ENCODE measurements at regions not wholly inside any gene's neighbourhood (a gene's known extent, or its start where the extent isn't known, plus 50 kb on each side); places are given as distances from the start of the nearest gene placed in this dataset.

GRCh38 chr6:100167585-100167984, 173.6 kb upstream of the MCHR2 start:
- Histone ChIP-seq H3K4me1 (no peaks in the 10 kb centered on the region), H3K27me3 (no peaks in the 10 kb centered on the region), H3K9me3 (no peaks in the 10 kb centered on the region), H3K4me3 (no peak overlapping the region), H3K27ac (no peak overlapping the region), H3K36me3 (no peaks in the 10 kb centered on the region)
- DNase-seq (no peak), ATAC-seq (no peak)
- TF ChIP-seq CTCF (IDR thresholded peaks at IDR 0.05): no peak
- intact Hi-C loops (cut with DNase I): no loop called here

DNA sequence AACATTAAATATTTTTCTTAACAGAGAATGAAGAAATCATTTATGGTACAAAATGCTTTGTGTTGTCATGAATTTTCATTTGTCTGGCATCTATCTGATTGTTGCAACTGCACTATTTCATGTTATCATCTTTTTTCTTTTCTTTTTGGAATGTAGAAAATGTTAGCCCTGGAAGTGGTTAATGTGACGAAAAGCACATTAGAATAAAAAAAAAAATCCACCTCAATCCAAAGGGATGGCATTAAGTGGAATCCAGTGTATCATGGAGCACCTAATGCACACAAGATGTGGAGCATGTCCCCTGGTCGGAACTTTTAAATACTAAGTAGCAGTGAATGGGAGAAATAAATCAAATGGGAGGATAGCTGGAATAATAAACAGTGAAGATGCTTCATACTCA, 172.9 kb upstream of the MCHR2 start:
- Histone ChIP-seq H3K27me3 (no peaks in the 10 kb centered on the region), H3K9me3 (no peaks in the 10 kb centered on the region), H3K36me3 (no peaks in the 10 kb centered on the region), H3K4me3 (no peak overlapping the region), H3K27ac (no peak overlapping the region), H3K4me1 (no peaks in the 10 kb centered on the region)
- intact Hi-C loops (cut with DNase I): no loop called here
- DNase-seq (no peak), ATAC-seq (no peak)
- TF ChIP-seq CTCF (IDR thresholded peaks at IDR 0.05): no peak

DNA sequence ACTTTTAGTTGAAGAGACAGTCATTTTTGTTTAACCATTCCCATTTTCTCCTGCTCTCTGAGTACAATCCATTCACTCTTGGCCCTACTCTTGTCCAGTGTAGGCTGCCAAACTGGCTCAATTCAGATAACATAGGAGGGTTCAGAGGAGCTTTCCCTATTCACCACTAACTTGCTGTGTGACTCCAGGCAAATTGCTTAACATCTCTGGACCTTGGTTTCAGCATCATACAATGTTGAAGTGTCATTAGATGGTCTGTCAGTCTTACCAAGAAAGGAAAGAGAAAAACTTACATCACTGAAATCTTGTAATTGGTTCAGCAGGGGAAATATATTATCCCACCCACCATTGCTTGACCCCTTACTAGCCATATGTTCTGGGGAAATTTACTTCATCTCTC, 171.4 kb upstream of the MCHR2 start:
- DNase-seq: no peak
- ATAC-seq: no peak
- intact Hi-C loops (cut with DNase I): no loop called here
- no peak for TF ChIP-seq CTCF (IDR thresholded peaks at IDR 0.05)
- H3K36me3 ChIP-seq: no peaks in the 10 kb centered on the region
- no peaks in the 10 kb centered on the region for H3K9me3 ChIP-seq
- no peak overlapping the region for H3K4me3 ChIP-seq
- H3K4me1 ChIP-seq: no peaks in the 10 kb centered on the region
- no peaks in the 10 kb centered on the region for H3K27me3 ChIP-seq
- H3K27ac ChIP-seq: no peak overlapping the region

- H3K4me3 ChIP-seq: no peak overlapping the region
- TF ChIP-seq CTCF (IDR thresholded peaks at IDR 0.05): no peak
- no peaks in the 10 kb centered on the region for H3K27me3 ChIP-seq
- ATAC-seq (no peak), DNase-seq (no peak)
- H3K4me1 ChIP-seq: no peaks in the 10 kb centered on the region
- no peak overlapping the region for H3K27ac ChIP-seq
- no peaks in the 10 kb centered on the region for H3K9me3 ChIP-seq
- intact Hi-C loops (cut with DNase I): no loop called here
- no peaks in the 10 kb centered on the region for H3K36me3 ChIP-seq
Observed at GRCh38 chr6:100163035-100163434, 169.0 kb upstream of the MCHR2 start.

DNA sequence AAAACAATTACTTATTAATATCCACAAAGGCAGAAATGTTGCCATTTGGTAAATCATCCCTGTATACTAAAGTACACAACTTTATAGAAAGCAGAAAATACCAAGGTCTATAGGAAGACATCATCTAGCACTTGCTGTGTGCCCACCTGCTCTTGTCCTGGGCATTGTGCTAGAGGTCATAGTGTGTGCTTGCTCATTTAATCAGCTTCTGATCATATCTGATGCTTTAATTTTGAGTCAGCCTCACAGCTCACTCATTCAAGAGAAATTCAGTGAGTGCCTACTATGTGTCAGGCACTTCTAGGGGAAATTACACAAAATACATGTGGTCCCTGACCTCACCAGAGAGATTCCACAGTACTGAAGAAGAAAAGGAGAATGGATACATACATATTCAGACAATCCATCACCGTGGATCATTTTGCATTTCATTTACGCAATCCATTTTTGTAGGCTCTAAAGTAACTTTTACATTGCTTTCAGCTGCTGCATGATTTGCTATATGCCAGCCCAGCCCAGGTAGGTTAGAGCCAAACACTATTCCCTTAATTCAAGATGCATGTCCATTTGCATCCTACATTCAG, 167.9 kb upstream of the MCHR2 start:
- no peaks in the 10 kb centered on the region for H3K36me3 ChIP-seq
- DNase-seq: no peak
- no peak overlapping the region for H3K27ac ChIP-seq
- TF ChIP-seq CTCF (IDR thresholded peaks at IDR 0.05): no peak
- no peaks in the 10 kb centered on the region for H3K27me3 ChIP-seq
- intact Hi-C loops (cut with DNase I): no loop called here
- no peak for ATAC-seq
- no peak overlapping the region for H3K4me3 ChIP-seq
- no peaks in the 10 kb centered on the region for H3K4me1 ChIP-seq
- no peaks in the 10 kb centered on the region for H3K9me3 ChIP-seq

Measured in left lung (tissue), 4 donors.